ENCODE measurements at regions not wholly inside any gene's neighbourhood (a gene's known extent, or its start where the extent isn't known, plus 50 kb on each side); places are given as distances from the start of the nearest gene placed in this dataset.
"Not testable (repeated sequence)": the region's sequence is repeated elsewhere in the genome, so short reads cannot be mapped to it uniquely, and the experiment has no call there.

GRCh38 chr5:82881571-82882174, 195.5 kb downstream of the TMEM167A start:
- H4K20me1 ChIP-seq (ENCODE audit: insufficient read depth, low read length), result no peaks in the 10 kb centered on the region
- H3K36me3 ChIP-seq (replicated peaks; ENCODE audit: insufficient read depth, low read length), result no peaks in the 10 kb centered on the region
- no peak for TF ChIP-seq EZH2phosphoT487 (IDR thresholded peaks at IDR 0.05; ENCODE audit: low read length)
- no peak for TF ChIP-seq EZH2 (optimal IDR thresholded peaks at IDR 0.05; ENCODE audit: low read depth, low read length)
- TF ChIP-seq CTCF (IDR thresholded peaks at IDR 0.05; ENCODE audit: low read length), result no peak
- H3K27ac ChIP-seq (ENCODE audit: low read length), result peak overlapping the region; percentile 49; the same call in 1 of the 2 replicates
- H3K9ac ChIP-seq (ENCODE audit: low read length), result no peak overlapping the region
- no peaks in the 10 kb centered on the region for H3K79me2 ChIP-seq (ENCODE audit: low read length)
- H3K27me3 ChIP-seq (replicated peaks; ENCODE audit: insufficient read depth, low read length), result no peaks in the 10 kb centered on the region
- peak; percentile 44 for DNase-seq
- peaks cover 8% of the 10 kb centered on the region; the same call in 1 of the 2 replicates for H3F3A ChIP-seq (ENCODE audit: insufficient read depth, low read length)
- H3K4me3 ChIP-seq (ENCODE audit: low read length), result no peak overlapping the region
- H3K4me1 ChIP-seq (ENCODE audit: low read length), result peaks cover 25% of the 10 kb centered on the region
- no peaks in the 10 kb centered on the region for H3K9me2 ChIP-seq (replicated peaks; ENCODE audit: insufficient read depth, low read length)
- H2AFZ ChIP-seq (ENCODE audit: low read length), result no peak overlapping the region
- peak overlapping the region; percentile 31 for H3K4me2 ChIP-seq (ENCODE audit: low read depth, low read length)
- no peaks in the 10 kb centered on the region for H3K9me3 ChIP-seq (replicated peaks; ENCODE audit: insufficient read depth, low read length)

DNA sequence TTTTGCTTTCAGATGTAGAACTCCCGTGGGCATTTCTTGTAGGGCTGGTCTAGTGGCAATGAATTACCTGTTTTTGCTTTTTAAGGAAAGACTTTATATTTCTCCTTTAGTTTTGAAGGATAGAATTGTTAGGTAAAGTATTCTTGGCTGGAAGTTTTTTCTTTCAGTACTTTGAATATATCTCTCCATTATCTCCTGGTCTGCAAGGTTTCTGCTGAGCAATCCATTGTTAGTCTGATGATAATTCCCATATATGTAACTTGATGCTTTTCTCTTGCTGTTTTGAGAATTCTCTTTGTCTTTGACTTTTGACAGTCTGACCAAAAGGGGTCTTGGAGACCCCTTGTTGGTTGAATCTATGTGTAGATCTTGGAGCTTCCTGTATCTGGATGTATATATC, 198.1 kb downstream of the TMEM167A start:
- Histone ChIP-seq H4K20me1 (ENCODE audit: insufficient read depth, low read length) (no peaks in the 10 kb centered on the region), H3K9me3 (replicated peaks; ENCODE audit: insufficient read depth, low read length) (no peaks in the 10 kb centered on the region), H3K4me3 (ENCODE audit: low read length) (no peak overlapping the region), H3K9me2 (replicated peaks; ENCODE audit: insufficient read depth, low read length) (no peaks in the 10 kb centered on the region), H3K27ac (ENCODE audit: low read length) (no peak overlapping the region), H3K36me3 (replicated peaks; ENCODE audit: insufficient read depth, low read length) (no peaks in the 10 kb centered on the region), H3K27me3 (replicated peaks; ENCODE audit: insufficient read depth, low read length) (no peaks in the 10 kb centered on the region), H2AFZ (ENCODE audit: low read length) (no peak overlapping the region), H3K79me2 (ENCODE audit: low read length) (no peaks in the 10 kb centered on the region), H3F3A (ENCODE audit: insufficient read depth, low read length) (peaks cover 8% of the 10 kb centered on the region; the same call in 1 of the 2 replicates), H3K4me1 (ENCODE audit: low read length) (peaks cover 17% of the 10 kb centered on the region), H3K9ac (ENCODE audit: low read length) (no peak overlapping the region), H3K4me2 (ENCODE audit: low read depth, low read length) (no peak overlapping the region)
- no peak for DNase-seq
- TF ChIP-seq EZH2 (optimal IDR thresholded peaks at IDR 0.05; ENCODE audit: low read depth, low read length) (no peak), CTCF (IDR thresholded peaks at IDR 0.05; ENCODE audit: low read length) (no peak), EZH2phosphoT487 (IDR thresholded peaks at IDR 0.05; ENCODE audit: low read length) (no peak)

DNA sequence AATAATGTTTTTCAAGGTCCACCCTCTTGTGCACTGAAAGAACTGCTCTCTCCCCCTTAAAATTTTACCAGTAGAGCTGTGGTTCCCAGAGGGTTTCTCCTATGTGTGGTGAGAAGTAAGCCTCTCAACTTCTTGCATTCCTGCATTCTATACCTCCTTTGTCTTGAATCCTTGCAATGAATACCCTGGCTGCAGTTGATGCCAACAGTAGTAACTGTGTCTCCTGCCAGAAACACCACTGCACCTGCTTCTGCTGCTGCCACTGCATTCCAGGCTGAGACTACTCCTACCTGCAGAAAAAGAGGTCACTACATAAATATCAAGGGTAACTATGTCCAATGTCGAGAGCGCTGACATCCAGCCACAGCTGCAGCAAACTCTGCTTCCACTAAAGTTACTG, 203.7 kb downstream of the TMEM167A start:
- TF ChIP-seq EZH2phosphoT487 (IDR thresholded peaks at IDR 0.05; ENCODE audit: low read length) (no peak), EZH2 (optimal IDR thresholded peaks at IDR 0.05; ENCODE audit: low read depth, low read length) (no peak), CTCF (IDR thresholded peaks at IDR 0.05; ENCODE audit: low read length) (no peak)
- no peak for DNase-seq
- Histone ChIP-seq H3K4me2 (ENCODE audit: low read depth, low read length) (no peak overlapping the region), H4K20me1 (ENCODE audit: insufficient read depth, low read length) (no peaks in the 10 kb centered on the region), H3K27me3 (replicated peaks; ENCODE audit: insufficient read depth, low read length) (no peaks in the 10 kb centered on the region), H3K9ac (ENCODE audit: low read length) (no peak overlapping the region), H2AFZ (ENCODE audit: low read length) (no peak overlapping the region), H3K36me3 (replicated peaks; ENCODE audit: insufficient read depth, low read length) (no peaks in the 10 kb centered on the region), H3K4me1 (ENCODE audit: low read length) (no peaks in the 10 kb centered on the region), H3F3A (ENCODE audit: insufficient read depth, low read length) (no peaks in the 10 kb centered on the region), H3K27ac (ENCODE audit: low read length) (no peak overlapping the region), H3K9me2 (replicated peaks; ENCODE audit: insufficient read depth, low read length) (no peaks in the 10 kb centered on the region), H3K79me2 (ENCODE audit: low read length) (no peaks in the 10 kb centered on the region), H3K4me3 (ENCODE audit: low read length) (no peak overlapping the region), H3K9me3 (replicated peaks; ENCODE audit: insufficient read depth, low read length) (no peaks in the 10 kb centered on the region)

DNA sequence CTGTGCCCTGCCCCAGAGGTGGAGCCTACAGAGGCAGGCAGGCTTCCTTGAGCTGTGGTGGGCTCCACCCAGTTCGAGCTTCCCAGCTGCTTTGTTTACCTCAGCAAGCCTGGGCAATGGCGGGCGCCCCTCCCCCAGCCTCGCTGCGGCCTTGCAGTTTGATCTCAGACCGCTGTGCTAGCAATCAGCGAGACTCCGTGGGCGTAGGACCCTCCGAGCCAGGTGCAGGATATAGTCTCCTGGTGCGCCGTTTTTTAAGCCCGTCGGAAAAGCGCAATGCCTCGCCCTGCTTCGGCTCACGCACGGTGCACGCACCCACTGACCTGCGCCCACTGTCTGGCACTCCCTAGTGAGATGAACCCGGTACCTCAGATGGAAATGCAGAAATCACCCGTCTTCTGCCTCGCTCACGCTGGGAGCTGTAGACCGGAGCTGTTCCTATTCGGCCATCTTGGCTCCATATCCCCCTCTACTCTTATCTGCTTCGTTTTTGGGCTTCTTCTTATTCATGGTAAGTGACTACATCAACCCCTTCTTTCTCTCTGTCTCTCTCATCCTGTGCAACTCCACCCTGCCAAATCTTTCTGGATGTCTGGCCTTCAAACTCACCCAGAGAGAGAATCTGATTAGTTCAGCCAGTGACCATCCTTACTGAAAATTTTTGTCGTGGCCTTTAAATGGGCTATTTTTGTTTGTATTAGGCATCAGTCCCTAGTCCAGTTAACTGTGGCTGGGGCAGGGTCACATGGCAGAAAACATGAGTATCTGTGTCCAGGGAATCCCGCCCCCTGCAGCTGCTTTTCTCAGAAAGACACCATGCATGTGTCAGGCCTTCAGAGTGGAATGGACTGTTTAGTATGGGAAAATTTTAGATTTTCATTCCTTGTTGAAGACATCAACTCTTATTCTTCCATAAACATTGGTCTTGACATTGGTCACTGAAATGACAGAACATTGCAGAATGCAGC, 204.6 kb downstream of the TMEM167A start:
- not testable (repeated sequence) for DNase-seq; H3K9ac ChIP-seq (ENCODE audit: low read length); H4K20me1 ChIP-seq (ENCODE audit: insufficient read depth, low read length); H3F3A ChIP-seq (ENCODE audit: insufficient read depth, low read length); H3K27ac ChIP-seq (ENCODE audit: low read length); H3K4me3 ChIP-seq (ENCODE audit: low read length); H3K36me3 ChIP-seq (replicated peaks; ENCODE audit: insufficient read depth, low read length); H3K79me2 ChIP-seq (ENCODE audit: low read length); H3K4me2 ChIP-seq (ENCODE audit: low read depth, low read length); H3K9me2 ChIP-seq (replicated peaks; ENCODE audit: insufficient read depth, low read length); H3K27me3 ChIP-seq (replicated peaks; ENCODE audit: insufficient read depth, low read length); H3K4me1 ChIP-seq (ENCODE audit: low read length); H3K9me3 ChIP-seq (replicated peaks; ENCODE audit: insufficient read depth, low read length)
- 0 out of 2 replicates have a peak overlapping the region, but pooled peaks have one; percentile 6 for H2AFZ ChIP-seq (ENCODE audit: low read length)

Measured in MM.1S (cell line).